Limb (tissue), 2 donors: ENCODE measurements at regions not wholly inside any gene's neighbourhood (a gene's known extent, or its start where the extent isn't known, plus 50 kb on each side); places are given as distances from the start of the nearest gene placed in this dataset.
"Not testable (repeated sequence)": the region's sequence is repeated elsewhere in the genome, so short reads cannot be mapped to it uniquely, and the experiment has no call there.

ENCODE experiments used
- DNase-seq, 2 donors: peaks; one replicate each; pipeline ENCODE4 v3.0.0-alpha.2; 2016; ENCODE audit errors: extremely low spot score in 2 of 2

GRCh38 chr18:23311351-23312121 lies 141.6 kb upstream of the RIOK3 start:
- DNase-seq: no peak

DNA sequence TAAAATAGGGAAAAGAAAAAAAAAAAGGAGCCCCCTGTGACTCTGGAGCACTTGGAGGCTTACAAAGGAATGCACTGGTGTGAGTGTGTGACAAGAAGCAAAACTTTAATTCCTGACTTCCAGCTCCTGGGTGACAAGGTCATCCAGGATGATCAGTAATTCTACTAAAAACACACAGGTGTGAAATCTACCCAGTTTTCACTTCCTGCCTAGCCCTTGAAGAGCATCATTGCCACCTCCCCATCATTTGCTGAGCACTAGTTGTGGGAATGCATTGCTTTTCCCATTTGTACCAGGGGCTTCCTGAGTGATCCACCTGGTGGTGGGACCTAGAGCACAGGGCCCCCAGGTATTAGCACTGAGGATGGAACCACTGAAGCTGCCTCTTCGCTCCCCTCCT lies 139.7 kb upstream of the RIOK3 start:
- DNase-seq: no peak

DNA sequence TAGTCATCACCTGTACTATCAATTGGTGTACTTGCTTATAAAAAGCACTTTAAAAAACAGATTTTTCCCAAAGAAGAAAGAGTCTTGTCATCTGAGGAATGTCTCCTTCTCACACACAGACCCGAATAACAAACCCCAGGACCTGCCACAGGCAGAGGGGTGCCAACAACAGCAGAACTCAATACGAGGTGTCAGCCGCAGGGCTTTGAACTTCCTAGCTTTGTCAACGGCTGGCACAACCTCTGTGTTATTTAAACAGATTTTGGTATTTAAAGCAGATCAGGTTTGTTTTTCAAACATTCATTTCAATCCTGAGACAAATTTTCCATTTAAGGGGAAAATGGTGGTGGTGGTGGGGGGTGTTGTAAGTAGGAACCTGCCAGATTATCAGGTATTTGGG lies 138.4 kb upstream of the RIOK3 start:
- no peak for DNase-seq

GRCh38 chr18:23316316-23316715 lies 136.8 kb upstream of the RIOK3 start:
- no peak for DNase-seq

DNA sequence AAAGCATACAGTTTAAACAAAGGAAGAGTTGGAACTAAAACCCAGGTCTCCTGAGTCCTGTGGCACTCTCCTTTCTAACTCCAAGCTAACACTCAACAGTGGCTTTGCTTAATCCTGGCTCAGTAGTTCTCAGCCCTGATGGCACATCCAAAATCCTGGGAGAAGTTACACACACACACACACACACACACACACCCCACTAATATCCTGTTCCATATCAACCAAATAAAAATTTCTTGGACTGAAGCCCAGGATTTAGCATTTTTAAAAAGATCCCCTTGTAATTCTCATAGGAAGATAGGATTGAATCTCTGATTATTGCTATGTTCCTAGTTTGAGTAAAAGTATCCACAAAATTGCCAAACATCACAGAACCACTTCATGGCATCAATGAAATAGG lies 136.1 kb upstream of the RIOK3 start:
- DNase-seq: no peak

GRCh38 chr18:23317975-23318675 lies 135.0 kb upstream of the RIOK3 start:
- no peak for DNase-seq

DNA sequence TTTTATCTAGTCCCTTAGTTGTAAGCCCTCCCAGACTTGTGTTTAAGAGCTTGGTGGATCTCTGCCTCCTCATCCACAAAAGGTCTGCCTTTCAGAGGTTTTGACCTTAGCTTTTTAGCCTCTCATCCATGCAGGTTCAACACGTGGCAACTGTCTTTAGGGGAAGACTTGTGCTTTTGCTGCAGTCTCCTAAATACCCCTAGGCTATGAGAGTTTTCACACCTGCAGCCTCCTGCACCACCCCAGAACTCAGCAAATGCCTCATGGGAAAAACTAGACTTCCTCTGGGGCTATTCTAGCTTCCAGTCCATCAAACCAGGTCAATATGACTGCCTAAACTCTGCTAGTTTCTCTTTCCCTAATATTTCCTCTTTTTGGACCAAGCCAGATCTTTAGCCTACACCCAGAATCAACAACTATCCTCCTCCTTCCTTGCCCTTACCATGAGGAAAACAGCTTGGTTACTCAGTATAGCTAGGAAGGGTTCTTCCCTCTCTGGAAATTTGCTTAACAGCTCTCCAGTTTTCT lies 132.3 kb upstream of the RIOK3 start:
- DNase-seq: no peak

- DNase-seq: no peak
Measured at GRCh38 chr18:23321996-23322395, 131.1 kb upstream of the RIOK3 start.

GRCh38 chr18:23324056-23324811 lies 128.9 kb upstream of the RIOK3 start:
- DNase-seq: no peak

- no peak for DNase-seq
Measured at GRCh38 chr18:23324861-23325260, 128.2 kb upstream of the RIOK3 start.

DNA sequence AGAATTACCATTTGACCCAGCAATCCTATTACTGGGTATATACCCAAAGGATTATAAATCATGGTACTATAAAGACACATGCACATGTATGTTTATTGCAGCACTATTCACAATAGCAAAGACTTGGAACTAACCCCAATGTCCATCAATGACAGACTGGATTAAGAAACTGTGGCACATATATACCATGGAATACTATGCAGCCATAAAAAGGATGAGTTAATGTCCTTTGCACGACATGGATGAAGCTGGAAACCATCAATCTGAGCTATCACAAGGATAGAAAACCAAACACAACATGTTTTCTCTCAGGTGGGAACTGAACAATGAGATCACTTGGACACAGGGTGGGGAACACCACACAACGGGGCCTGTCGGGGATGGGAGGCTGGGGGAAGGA lies 123.4 kb upstream of the RIOK3 start:
- not testable (repeated sequence) for DNase-seq

- no peak for DNase-seq
Measured at GRCh38 chr18:23330423-23330822, 122.7 kb upstream of the RIOK3 start.

DNA sequence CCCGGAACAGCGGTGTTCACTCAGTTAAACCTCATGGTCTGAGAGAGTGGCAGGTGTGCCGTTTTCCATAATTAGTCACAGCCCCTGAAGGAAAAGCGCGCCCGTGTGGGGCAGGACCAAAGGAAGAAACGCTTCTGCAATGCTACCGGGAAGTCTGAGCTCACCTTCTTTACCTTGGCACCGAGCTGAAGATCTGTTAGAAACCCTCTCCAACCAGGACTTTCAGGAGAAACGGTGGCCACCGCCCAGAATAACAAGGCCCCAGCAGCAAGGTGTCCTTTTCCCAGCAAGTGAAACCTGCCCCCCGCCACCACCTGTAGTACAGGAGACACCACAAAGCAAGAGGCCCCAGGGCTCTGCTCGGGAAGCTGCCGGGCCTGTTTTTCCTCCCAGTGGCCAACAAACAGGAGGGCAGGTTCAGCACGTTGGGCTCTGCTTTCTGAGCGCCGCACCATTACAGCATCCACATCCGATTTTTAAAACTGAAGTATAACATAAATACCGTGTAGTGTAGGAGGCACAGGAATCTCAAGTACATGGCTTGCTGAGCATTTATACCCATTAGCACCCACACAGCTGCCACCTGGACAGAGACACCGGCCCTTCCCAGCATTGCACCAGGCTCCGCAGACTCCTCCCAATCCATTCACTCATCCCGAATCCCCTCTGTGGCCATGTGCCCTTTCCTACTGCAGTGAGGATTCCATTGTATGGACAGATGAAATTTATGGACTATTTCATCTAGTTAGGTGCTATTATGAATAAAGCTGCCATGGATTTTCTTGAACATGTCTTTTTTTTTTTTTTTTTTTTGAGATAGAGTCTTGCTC lies 121.8 kb upstream of the RIOK3 start:
- no peak for DNase-seq

DNA sequence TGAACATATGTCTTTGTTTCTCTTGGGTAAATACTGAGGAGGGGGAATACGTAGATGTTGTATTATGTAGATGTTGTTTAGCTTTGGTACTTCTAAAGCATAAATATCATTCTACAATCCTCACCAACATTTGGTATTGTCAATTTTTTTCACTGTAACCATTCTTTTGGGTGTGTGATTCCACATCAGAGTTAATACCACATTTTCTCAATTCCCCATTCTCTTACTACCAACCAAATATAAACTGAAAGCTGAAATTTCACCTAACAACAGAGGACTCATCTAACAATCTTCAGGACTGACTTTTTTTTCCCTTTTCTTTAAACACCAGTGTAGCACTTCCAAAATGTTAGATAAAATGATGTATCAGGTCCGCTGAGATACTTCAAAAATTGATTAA lies 120.7 kb upstream of the RIOK3 start:
- no peak for DNase-seq

GRCh38 chr18:23333827-23334226 lies 119.3 kb upstream of the RIOK3 start:
- no peak for DNase-seq

- DNase-seq: no peak
Measured at GRCh38 chr18:23334569-23334968, 118.5 kb upstream of the RIOK3 start.

- DNase-seq: no peak
Measured at GRCh38 chr18:23336101-23336500, 117.0 kb upstream of the RIOK3 start.

DNA sequence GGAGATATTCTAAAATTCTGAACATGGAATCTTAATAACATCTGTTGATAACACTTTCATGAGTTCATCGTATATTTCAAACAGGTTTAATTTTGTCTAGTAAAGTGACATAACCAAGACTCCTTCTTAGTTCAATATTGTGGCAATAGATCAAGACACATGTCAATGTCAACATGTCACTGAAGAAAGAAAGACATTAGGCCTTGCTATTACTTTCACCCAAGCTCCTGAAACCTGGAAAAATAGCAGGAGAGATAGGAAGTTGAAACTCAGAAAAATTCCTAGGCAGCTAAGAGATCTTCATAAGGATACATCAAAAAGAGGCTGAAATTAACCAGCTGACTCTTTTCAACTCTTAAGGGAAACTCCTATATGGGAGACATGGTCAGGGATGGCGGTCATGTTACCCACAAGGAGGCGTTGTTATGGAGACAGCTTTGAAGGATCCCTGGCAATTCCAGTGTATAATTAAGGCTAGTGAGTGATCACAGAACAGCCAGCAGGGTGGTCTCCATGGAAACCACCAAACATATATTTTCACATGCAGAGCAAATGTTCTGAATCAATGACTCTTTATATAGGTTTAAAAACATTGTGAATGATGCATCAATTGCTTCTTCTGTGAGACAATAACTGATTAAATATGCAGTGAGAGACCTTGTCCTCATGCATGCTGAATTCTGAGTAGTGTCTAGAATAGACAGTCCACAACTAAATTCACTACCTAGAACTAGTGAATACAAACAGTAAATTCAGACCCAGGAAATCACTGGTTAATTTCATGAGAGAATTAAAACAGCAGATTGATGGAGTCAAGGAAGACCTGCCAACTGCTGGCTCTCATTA lies 115.3 kb upstream of the RIOK3 start:
- peak in 1 of 2 donors; percentile 69 for DNase-seq

- DNase-seq: no peak
Measured at GRCh38 chr18:23340661-23341060, 112.4 kb upstream of the RIOK3 start.

GRCh38 chr18:23341383-23341782 lies 111.7 kb upstream of the RIOK3 start:
- no peak for DNase-seq
